Activated T-cell treated with anti-CD3 and anti-CD28 coated beads for 24 hours (primary cell): ENCODE measurements at regions not wholly inside any gene's neighbourhood (a gene's known extent, or its start where the extent isn't known, plus 50 kb on each side); places are given as distances from the start of the nearest gene placed in this dataset.
"Not testable (repeated sequence)": the region's sequence is repeated elsewhere in the genome, so short reads cannot be mapped to it uniquely, and the experiment has no call there.

Experiments
- DNase-seq: peaks from one replicate; pipeline ENCODE4 v3.0.0-alpha.2; 2020; ENCODE audit warnings: low read depth

GRCh38 chr16:51538707-51539498 is 387.8 kb upstream of the SALL1 start:
- DNase-seq, result no peak

DNA sequence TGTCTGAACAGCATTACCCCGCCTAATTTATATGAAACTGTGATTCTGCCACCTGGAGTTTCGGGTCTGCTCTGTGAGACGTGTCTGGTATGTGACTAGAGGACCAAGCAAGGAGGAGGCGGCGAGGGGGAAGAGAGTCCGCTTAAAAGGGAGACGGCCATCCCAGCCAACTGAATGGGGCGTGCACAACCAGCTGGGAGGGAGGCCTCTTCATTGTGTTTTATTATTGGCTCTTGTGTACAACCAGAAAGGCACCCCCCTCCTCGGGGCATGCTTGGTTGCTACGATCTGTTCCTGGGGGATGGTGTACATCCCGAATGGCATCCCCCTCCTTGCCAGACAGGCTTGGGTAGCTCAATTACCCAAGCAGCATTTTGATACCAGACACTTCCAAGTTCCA is 384.5 kb upstream of the SALL1 start:
- no peak for DNase-seq

GRCh38 chr16:51532551-51532950 is 381.5 kb upstream of the SALL1 start:
- DNase-seq, result no peak

DNA sequence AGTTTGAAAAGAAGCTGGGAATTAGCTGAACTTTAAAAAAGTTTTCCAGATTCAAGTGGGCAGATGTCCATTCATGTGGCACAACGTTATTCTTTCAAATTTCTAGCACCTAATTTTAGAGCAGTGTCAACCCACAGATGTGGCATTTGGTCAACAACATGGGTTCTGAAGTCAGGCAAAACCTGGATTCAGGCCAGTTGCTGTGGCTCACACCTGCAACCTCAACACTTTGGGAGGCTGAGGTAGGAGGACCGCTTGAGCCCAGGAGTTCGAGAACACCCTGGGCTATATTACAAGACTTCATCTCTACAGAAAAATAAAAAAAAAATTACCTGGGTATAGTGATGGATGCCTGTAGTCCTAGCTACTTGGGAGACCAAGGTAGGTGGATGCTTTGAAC is 380.2 kb upstream of the SALL1 start:
- no peak for DNase-seq

- no peak for DNase-seq
These were observed 376.3 kb upstream of the SALL1 start for GRCh38 chr16:51527349-51527748.

- no peak for DNase-seq
These were observed 375.6 kb upstream of the SALL1 start for GRCh38 chr16:51526621-51527020.

GRCh38 chr16:51524555-51525373 is 373.7 kb upstream of the SALL1 start:
- DNase-seq, result no peak

DNA sequence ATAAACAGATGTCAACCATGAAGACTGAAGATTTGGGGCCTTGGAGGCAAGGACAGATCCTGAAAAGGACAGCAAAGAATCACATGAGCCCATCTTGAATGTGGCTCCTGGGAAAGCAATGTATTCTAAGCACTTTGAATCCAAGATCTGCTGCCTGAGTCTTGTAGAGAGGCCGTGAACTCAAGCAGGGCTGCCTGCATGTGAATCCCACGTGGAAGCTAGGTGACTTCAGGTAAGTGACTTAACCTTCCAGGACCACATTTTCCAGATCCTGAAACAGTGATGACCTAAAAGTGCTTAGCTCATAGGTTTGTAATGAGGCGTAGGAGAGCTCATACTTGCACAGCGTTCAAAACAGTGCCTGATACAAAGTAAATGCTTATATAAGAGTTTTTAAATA is 373.0 kb upstream of the SALL1 start:
- no peak for DNase-seq

GRCh38 chr16:51523400-51523799 is 372.3 kb upstream of the SALL1 start:
- no peak for DNase-seq

DNA sequence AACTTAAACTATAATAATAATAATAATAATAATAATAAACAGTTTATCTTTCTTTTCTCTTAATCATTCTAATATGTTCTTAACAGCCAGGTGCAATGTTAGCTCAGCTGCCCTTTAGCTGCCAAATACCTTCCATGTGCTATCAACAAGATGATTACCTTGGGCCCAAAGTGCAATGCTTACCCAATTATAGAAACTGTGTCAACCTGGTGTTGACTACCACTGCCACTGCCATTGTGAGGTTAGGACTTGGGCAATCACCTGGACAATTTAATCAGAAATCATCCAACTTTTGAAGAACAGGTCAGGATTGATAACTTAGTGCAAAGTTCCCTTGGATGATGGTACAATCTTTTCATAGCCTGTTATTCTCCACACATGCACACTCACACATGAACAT is 371.8 kb upstream of the SALL1 start:
- no peak for DNase-seq

- DNase-seq, result not testable (repeated sequence)
These were observed 365.9 kb upstream of the SALL1 start for GRCh38 chr16:51516960-51517359.

DNA sequence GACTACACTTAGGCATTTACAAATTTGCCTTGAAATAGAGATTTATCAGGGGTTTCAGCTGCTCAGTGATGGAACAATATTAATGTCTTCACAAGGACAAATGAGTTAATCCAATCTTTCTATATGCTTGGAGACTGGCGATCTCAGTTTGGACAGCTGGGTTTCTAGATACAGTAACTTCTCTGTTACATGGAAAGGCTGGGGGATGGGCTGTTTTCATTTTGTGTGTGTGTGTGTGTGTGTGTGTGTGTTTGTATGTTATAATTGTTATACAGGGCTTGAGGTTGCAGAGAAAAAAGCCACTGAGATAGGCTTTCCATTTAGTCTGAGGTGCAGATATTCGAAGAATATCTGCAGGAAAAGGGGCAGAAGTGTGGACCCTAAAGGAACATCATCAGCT is 359.3 kb upstream of the SALL1 start:
- DNase-seq, result no peak

DNA sequence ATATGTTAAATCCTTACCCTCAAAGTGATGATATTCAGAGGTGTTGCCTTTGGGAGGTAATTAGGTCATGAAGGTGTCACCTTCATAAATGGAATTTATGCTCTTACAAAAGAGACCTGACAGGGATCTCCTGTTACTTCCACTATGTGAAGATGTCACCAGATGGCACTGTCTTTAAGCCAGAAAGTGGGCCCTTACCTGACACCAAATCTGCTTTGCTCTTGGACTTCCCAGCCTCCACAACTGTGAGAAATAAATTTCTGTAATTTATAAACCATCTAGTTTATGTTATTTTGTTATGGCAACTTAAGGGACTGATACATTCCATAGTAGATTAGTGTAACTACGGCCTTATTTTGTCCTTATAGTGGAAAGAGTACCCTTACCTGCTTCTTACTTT is 358.3 kb upstream of the SALL1 start:
- DNase-seq, result no peak

DNA sequence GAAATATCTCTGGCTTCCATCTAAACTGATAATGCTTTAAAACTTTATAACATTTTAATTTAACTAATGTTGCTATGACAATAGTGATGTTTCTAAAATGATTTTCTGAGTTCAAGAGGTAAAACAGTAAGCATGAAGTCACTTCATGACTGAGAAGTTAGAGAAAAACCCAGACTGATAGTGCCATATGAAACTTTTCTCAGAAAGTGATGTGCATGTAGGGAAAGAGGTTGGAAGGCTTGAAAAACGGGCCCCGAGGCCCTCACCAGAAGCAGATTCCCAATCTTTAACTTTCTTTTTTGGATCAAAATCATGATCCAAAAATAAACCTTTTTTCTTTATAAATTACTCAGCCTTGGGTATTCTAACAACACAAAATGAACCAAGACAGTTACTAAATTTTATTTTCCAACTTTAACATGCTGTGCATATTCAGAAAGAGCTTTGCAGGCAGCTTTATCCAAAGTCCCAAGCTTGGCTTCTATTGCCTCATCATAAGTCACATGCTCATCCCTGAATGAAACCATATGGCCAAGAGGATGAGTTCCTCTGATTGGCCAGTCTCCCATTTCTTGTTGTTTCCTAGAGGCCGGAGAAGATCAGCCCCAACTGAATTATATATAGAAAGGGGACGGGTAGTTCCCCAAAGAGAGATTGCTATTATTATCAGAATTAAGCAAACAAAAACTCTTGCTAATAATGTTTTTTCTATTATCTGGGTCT is 357.6 kb upstream of the SALL1 start:
- DNase-seq, result no peak

DNA sequence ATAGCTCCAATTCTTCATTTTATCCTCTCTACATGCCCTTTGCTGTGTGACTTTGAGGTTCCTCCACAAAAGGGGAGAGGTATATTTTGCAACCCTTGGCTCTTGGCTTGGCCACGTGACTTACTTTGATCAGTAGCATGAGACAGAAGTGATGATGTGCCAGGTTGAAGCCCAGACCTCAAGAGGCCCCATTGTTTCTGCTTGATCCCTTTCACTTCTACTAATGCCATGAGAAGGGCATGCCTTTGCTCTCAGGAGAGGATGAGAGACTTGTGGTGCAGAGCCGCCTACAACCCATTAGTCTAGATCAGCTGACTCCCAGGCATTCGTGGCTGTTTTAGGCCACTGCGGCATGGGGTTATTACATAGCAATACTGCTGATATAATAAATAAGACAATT is 356.2 kb upstream of the SALL1 start:
- no peak for DNase-seq

GRCh38 chr16:51500306-51500705 is 349.2 kb upstream of the SALL1 start:
- DNase-seq, result no peak

GRCh38 chr16:51497541-51498211 is 346.6 kb upstream of the SALL1 start:
- no peak for DNase-seq

- no peak for DNase-seq
These were observed 339.8 kb upstream of the SALL1 start for GRCh38 chr16:51490866-51491265.

DNA sequence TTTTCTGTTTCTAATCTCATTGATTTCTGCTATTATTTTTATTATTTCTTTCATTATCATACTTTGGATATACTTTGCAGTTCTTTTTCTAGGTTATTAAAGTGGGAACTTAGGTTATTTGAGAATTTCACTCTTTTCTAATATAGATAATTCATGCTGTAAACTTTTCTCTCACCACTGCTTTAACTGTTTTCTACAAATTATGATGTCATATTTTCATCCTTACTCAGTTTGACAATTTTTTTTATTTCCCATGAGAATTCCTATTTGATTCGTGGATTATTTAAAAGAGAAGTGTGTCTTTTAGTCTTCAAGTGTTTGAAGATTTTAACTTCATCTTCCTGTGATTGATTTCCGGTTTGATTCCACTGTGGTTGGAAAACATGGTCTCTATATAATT is 336.8 kb upstream of the SALL1 start:
- DNase-seq, result no peak

GRCh38 chr16:51474414-51475091 is 323.5 kb upstream of the SALL1 start:
- DNase-seq, result no peak

GRCh38 chr16:51473091-51473490 is 322.0 kb upstream of the SALL1 start:
- DNase-seq, result no peak

- DNase-seq, result no peak
These were observed 319.4 kb upstream of the SALL1 start for GRCh38 chr16:51470492-51470891.
